Gastroesophageal sphincter (tissue), 3 donors: ENCODE measurements at regions not wholly inside any gene's neighbourhood (a gene's known extent, or its start where the extent isn't known, plus 50 kb on each side); places are given as distances from the start of the nearest gene placed in this dataset.

ENCODE experiments used
- CTCF ChIP-seq, 4 experiments: fragments of 200-600 bp in 2 of 4; fragments of 450-650 bp in 2 of 4; sonication (generic) in 1 of 4; IDR thresholded peaks; one replicate each; pipeline ENCODE4 v1.5.1; 2017 to 2019; ENCODE audit warnings: antibody characterized with exemption in 4 of 4, mild to moderate bottlenecking in 2 of 4, moderate library complexity in 2 of 4
- EP300 ChIP-seq: sonication (generic); formaldehyde crosslinking; IDR thresholded peaks from one replicate; pipeline ENCODE4 v1.6.1; 2017; ENCODE audit warnings: antibody characterized with exemption, mild to moderate bottlenecking
- POLR2A ChIP-seq, 2 donors: fragments of 450-650 bp; IDR thresholded peaks; one replicate each; pipeline ENCODE4 v1.6.1; 2017; ENCODE audit warnings: antibody characterized with exemption in 2 of 2, mild to moderate bottlenecking in 2 of 2, moderate library complexity in 1 of 2

GRCh38 chr2:120995152-120995551 is 259.5 kb downstream of the GLI2 start:
- TF ChIP-seq CTCF (IDR thresholded peaks at IDR 0.05) (no peak), POLR2A (IDR thresholded peaks at IDR 0.05) (no peak), EP300 (no peak)
